Adipose tissue (tissue), 3 donors: ENCODE measurements at regions not wholly inside any gene's neighbourhood (a gene's known extent, or its start where the extent isn't known, plus 50 kb on each side); places are given as distances from the start of the nearest gene placed in this dataset.
"Not testable (repeated sequence)": the region's sequence is repeated elsewhere in the genome, so short reads cannot be mapped to it uniquely, and the experiment has no call there.

ENCODE experiments used
- H3K27ac ChIP-seq: one replicate; pipeline ENCODE4 v1.5.1; 2013; ENCODE audit warnings: low read depth, low read length
- WGBS, 3 donors: extraction: QIAGEN DNeasy Blood & Tissue Kit; methylation state at CpG; one replicate each; pipeline ENCODE4 v1.1.7; 2013; 5-methylcytosine and 5-hydroxymethylcytosine counted together
- donor health status: healthy with polysubstance abuse.
- donor health status: Bipolar disorder and iron deficiency.
- donor health status: healthy.

- no peak overlapping the region for H3K27ac ChIP-seq
- 48 to 77% (median 75%) methylated on average over 11 of the region's 11 CpGs for WGBS, 3 donors
These were observed 399.8 kb downstream of the SEC14L1 start for GRCh38 chr17:77540531-77540930.

- 41 to 71% (median 71%) methylated on average over 15 of the region's 15 CpGs for WGBS, 3 donors
- no peak overlapping the region for H3K27ac ChIP-seq
These were observed 400.2 kb downstream of the SEC14L1 start for GRCh38 chr17:77540975-77541374.

DNA sequence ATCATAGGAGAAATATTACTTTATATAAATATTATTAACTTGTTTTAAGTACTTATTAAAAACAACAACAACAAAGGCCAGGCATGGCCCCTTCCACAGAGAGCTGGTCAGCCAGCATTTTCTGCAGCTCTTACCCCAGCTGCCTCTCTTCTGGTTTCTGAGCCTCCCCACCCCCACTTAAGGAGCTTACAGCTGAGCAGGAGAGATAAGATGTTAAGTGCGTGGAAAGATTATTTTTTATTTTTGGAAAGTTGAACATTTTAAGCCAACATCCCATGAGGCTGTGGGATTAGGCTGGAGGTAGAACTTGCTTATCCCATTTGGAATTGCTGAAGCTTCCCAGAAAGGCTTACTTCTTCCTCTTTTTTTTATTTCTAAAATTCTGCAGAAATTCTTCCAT is 401.2 kb downstream of the SEC14L1 start:
- H3K27ac ChIP-seq: no peak overlapping the region
- WGBS, 3 donors: 10 to 39% (median 10%) methylated on average over 1 of the region's 1 CpG

DNA sequence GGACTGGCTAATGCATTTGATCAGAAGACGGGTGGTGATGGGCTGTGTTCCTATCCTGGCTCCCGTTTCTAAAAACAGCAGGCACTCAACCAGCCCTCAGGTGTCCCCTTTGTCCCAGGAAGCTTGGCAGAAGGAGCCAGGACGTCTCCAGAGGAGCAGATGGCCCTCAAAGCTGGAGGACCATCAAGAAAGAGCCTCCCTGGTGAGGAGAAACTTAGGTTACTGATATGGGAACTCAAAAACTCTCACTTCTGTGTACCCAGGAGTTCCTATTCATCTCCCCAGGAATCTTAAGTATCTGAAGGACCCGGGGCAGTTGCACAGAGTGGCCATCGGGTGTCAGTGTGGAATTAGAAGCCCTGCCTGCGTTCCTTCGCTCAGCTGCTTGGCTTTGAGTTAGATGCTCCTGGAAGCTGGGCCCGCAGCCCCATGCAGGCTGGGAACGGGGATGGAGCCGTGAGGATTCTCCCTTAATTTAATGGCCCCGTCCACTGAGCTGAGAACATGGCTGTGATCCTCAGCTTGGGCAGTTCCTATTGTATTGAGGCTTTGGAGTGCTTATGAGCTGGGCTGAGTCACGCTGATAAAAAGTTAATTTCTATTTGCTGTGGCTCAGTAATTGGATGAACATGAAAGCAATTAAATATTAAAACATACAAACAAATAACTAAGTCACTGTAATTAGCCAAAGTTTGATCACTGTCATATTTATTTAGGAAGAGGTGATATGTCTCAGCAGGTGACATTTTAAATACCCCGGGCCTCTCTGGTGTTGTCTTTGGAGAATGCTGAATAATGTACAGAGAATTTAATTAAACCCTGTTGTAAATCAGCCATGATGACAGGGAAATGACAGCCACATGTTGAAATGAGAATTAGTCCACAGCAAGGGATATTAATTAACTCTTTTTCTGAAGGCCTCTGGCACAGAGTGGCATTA is 402.1 kb downstream of the SEC14L1 start:
- no peak overlapping the region for H3K27ac ChIP-seq
- 17 to 20% (median 18%) methylated on average over 13 of the region's 13 CpGs for WGBS, 3 donors

GRCh38 chr17:77543801-77544200 is 403.0 kb downstream of the SEC14L1 start:
- H3K27ac ChIP-seq: no peak overlapping the region
- WGBS, 3 donors: 69 to 83% (median 78%) methylated on average over 15 of the region's 15 CpGs

GRCh38 chr17:77544347-77545110 is 403.8 kb downstream of the SEC14L1 start:
- 70 to 78% (median 73%) methylated on average over 13 of the region's 13 CpGs for WGBS, 3 donors
- no peak overlapping the region for H3K27ac ChIP-seq

GRCh38 chr17:77546772-77547241 is 406.0 kb downstream of the SEC14L1 start:
- WGBS, 3 donors: 39 to 44% (median 39%) methylated on average over 12 to 13 of the region's 13 CpGs

DNA sequence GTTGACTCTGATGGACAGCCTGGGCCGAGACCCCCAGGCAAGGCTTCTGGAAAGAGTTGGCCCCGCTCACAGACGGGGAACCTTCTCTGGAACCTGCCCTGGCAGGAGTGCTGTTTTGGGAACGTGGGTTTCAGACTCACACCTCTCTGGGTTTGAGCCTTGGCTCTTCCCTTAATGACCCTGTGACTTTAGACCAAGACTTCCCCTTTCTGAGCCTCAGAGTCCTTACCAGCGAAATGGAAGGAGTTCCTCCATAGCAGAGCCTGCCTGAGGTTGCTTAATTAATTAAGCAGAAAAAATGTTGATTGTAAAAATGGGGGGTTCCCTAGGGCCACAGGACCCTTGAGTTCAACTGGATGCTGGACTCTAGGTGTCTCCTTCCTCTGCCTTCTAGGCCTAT is 408.2 kb downstream of the SEC14L1 start:
- H3K27ac ChIP-seq: no peak overlapping the region
- 56 to 75% (median 68%) methylated on average over 5 of the region's 5 CpGs for WGBS, 3 donors

More at GRCh38 chr17:77546772-77547241, 406.0 kb downstream of the SEC14L1 start:
- no peak overlapping the region for H3K27ac ChIP-seq

DNA sequence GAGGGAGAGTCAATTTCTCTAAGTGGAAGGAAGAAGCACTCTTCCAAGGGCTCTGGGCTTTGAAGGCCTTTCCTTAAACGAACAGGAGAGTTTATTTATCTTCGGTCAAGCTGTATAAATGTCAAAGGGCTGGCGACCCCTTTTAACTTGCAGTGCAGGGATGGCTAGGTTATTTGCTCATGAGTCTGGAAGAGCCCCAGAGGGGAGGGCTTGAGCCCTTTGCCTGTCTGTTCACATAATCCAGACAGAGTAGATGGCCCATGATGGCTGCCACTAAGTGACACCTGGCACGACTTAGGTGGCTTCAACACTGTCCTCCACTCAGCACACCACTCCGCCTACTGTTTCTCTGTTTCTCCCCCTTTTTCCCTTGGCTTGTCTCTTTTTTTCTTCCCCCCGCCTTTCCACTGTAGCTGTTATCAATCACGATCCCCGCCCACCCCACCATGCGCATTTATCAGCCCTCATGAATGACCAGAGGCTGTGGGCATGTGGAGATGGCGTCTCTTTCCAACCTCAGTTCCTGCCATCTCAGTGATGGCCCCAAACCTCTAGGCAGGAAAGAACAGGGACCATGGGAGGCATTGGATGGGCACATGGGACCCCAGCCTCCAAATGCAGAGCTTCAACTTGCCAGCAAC is 408.7 kb upstream of the TNRC6C start:
- WGBS, 3 donors: 68 to 84% (median 83%) methylated on average over 10 of the region's 10 CpGs
- H3K27ac ChIP-seq: no peak overlapping the region

DNA sequence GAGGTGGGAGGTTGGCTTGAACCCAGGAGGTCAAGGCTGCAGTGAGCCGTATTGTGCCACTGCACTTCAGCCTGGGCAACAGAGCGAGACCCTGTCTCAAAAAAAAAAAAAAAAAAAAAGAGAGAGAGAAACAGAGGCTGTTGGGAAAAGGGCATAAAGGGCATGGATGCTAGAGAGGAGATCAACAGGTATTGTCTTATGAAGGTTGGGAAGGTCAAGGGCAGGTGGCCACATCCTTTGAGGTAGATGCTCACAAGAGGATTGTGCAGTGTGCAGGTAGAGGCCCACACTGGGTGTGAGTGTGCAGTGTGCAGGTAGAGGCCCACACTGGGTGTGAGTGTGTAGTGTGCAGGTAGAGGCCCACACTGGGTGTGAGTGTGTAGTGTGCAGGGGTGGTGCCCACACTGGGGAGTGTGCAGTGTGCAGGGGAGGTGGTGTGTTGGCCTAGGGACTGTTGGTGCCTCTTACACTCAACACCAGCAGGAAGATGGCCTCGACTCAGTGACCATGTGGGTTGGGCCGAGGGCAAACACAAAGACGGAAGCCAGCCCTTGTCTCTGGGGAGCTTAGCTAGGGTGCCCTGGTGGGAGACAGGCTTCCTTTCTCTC is 404.9 kb upstream of the TNRC6C start:
- no peak overlapping the region for H3K27ac ChIP-seq
- 76 to 94% (median 93%) methylated on average over 5 of the region's 5 CpGs for WGBS, 3 donors

GRCh38 chr17:77555121-77555591 is 403.3 kb upstream of the TNRC6C start:
- WGBS, 3 donors: 81 to 92% (median 86%) methylated on average over 16 of the region's 16 CpGs

GRCh38 chr17:77555741-77556291 is 402.7 kb upstream of the TNRC6C start:
- H3K27ac ChIP-seq: no peak overlapping the region
- WGBS, 3 donors: 19 to 32% (median 27%) methylated on average over 11 of the region's 11 CpGs

More at GRCh38 chr17:77555121-77555591, 403.3 kb upstream of the TNRC6C start:
- no peak overlapping the region for H3K27ac ChIP-seq

GRCh38 chr17:77556383-77557061 is 402.0 kb upstream of the TNRC6C start:
- WGBS, 3 donors: 66 to 70% (median 67%) methylated on average over 14 of the region's 14 CpGs
- no peak overlapping the region for H3K27ac ChIP-seq

DNA sequence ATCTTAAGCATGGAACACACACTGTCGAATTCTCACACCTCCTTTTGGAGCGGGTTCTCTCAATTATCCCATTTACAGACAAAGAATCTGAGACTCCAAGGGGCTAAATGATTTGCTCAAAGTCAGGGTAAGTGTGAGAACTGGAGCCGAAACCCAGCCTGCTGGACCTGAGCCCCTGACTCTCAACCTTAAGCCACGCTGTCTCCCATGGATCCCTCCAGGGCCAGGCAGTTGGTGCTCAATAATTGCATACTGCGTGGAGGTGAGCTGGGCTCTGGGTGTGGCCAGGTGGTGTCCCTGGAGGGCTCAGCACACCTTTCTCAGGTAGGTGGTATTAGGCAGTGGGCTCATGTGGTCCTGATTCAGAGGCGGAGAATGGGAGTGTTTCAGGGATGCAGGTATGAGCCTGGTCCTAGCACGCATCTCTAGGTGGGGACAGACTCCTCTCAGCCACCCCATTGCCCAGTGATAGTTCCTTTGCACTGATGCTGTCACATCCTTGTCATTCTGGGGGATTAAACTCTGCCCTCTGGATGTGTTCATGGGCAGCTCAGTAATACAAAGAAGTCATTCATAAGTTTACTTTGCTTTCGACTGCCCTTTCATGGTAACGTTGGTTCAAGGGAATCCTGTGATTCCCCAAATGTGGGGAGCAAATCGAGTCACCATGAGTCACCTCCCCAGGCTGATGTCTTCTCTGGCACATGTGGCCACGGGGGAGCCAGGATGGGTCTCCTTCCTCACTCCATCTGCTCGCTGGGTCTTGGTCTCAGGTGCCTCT is 399.5 kb upstream of the TNRC6C start:
- WGBS, 3 donors: 74 to 91% (median 86%) methylated on average over 12 of the region's 12 CpGs

GRCh38 chr17:77560381-77560780 is 398.1 kb upstream of the TNRC6C start:
- H3K27ac ChIP-seq: no peak overlapping the region
- WGBS, 3 donors: 66 to 89% (median 81%) methylated on average over 10 of the region's 10 CpGs

More for the DNA sequence above, 399.5 kb upstream of the TNRC6C start:
- no peak overlapping the region for H3K27ac ChIP-seq

- 79 to 92% (median 90%) methylated on average over 13 of the region's 13 CpGs for WGBS, 3 donors
- no peak overlapping the region for H3K27ac ChIP-seq
These were observed 397.7 kb upstream of the TNRC6C start for GRCh38 chr17:77560841-77561240.

GRCh38 chr17:77562361-77562760 is 396.1 kb upstream of the TNRC6C start:
- 74 to 91% (median 90%) methylated on average over 8 to 12 of the region's 12 CpGs for WGBS, 3 donors
- H3K27ac ChIP-seq: not testable (repeated sequence)
